HepG2 (cell line): ENCODE measurements at regions not wholly inside any gene's neighbourhood (a gene's known extent, or its start where the extent isn't known, plus 50 kb on each side); places are given as distances from the start of the nearest gene placed in this dataset.

Experiments used
- ATAC-seq: fragments of 200-7000 bp; cut with Tn5 transposase; 3 replicates; pipeline ENCODE4 v1.9.1; 2020; ENCODE audit warnings: mild to moderate bottlenecking, moderate library complexity
- BruUV-seq: library from RNA; stranded (reverse); fragments of 400-500 nt; replicated peaks from 2 replicates; lab custom pipeline; 2021; lab: Mats Ljungman, UMichigan
- CTCF ChIA-PET: fragments of 300-600 bp; formaldehyde crosslinking; extraction: SDS; loops from one replicate; lab custom pipeline; 2021; ENCODE audit warnings: low total read pairs, inconsistent platforms, low intra/inter-chr PET ratio; lab: Yijun Ruan, JAX
- POLR2A ChIA-PET: fragments of 350-600 bp; sonication (Branson Sonifier 250); formaldehyde crosslinking; loops from one replicate; lab custom pipeline; 2020; ENCODE audit warnings: antibody characterized with exemption, inconsistent platforms; lab: Yijun Ruan, JAX
- DNase-seq: peaks from one replicate; pipeline ENCODE4 v3.0.0-alpha.2; 2015; ENCODE audit warnings: low spot score
- FAIRE-seq: peaks from 3 replicates; lab custom pipeline; 2011; peaks lifted over from hg19 to GRCh38; lab: Jason Lieb, UNC
- H2AFZ ChIP-seq: one replicate; pipeline ENCODE4 v1.6.1; 2011; ENCODE audit warnings: low read length, inconsistent platforms
- H3K27ac ChIP-seq: fragments of 300-600 bp; 3 replicates; pipeline ENCODE4 v1.8.0; 2011; ENCODE audit warnings: mixed run types, mild to moderate bottlenecking, mixed read lengths, low read length, inconsistent platforms; ENCODE audit not compliant: insufficient read depth; ENCODE audit errors: extremely low read length
- H3K27me3 ChIP-seq, 2 experiments: fragments of 200-600 bp in 1 of 2; 2 replicates in 1 of 2; 3 replicates in 1 of 2; pipeline versions ENCODE4 v1.6.0 to v1.8.0; 2011; ENCODE audit warnings: low read length in 2 of 2, mild to moderate bottlenecking in 2 of 2, moderate library complexity in 2 of 2, inconsistent platforms in 1 of 2; ENCODE audit not compliant: insufficient read depth in 2 of 2, control insufficient read depth in 1 of 2
- H3K36me3 ChIP-seq, 2 experiments: fragments of 200-600 bp in 1 of 2; replicated peaks in 1 of 2; 2 replicates in 1 of 2; 3 replicates in 1 of 2; pipeline versions ENCODE4 v1.5.1 to v1.8.0; 2011; ENCODE audit warnings: low read length in 2 of 2, inconsistent platforms in 1 of 2; ENCODE audit not compliant: insufficient read depth in 2 of 2, control insufficient read depth in 1 of 2
- H3K4me1 ChIP-seq: 2 replicates; pipeline ENCODE4 v1.5.1; 2012; ENCODE audit warnings: low read length, inconsistent platforms; ENCODE audit not compliant: insufficient read depth
- H3K4me2 ChIP-seq: 2 replicates; pipeline ENCODE4 v1.6.0; 2011; ENCODE audit warnings: low read depth, low read length, inconsistent platforms
- H3K4me3 ChIP-seq, 3 experiments: fragments of 200-600 bp in 1 of 3; sonication (generic), shearing (Covaris generic) in 1 of 3; replicated peaks in 1 of 3; 2 replicates each; pipeline ENCODE4 v1.5.1; 2011 to 2016; ENCODE audit warnings: low read length in 3 of 3, inconsistent platforms in 2 of 3, low read depth in 2 of 3, mild to moderate bottlenecking in 2 of 3, control low read depth in 1 of 3, mixed read lengths in 1 of 3; ENCODE audit not compliant: insufficient read depth in 1 of 3
- H3K79me2 ChIP-seq: one replicate; pipeline ENCODE4 v1.6.1; 2011; ENCODE audit warnings: low read length, inconsistent platforms; ENCODE audit not compliant: insufficient read depth
- H3K9ac ChIP-seq: 2 replicates; pipeline ENCODE4 v1.6.0; 2011; ENCODE audit warnings: mild to moderate bottlenecking, low read depth, low read length, inconsistent platforms; ENCODE audit not compliant: insufficient read depth
- H3K9me3 ChIP-seq: 2 replicates; pipeline ENCODE4 v1.5.1; 2012; ENCODE audit warnings: mild to moderate bottlenecking, low read length
- H4K20me1 ChIP-seq: 2 replicates; pipeline ENCODE4 v1.6.0; 2011; ENCODE audit warnings: inconsistent platforms, mild to moderate bottlenecking, low read length, moderate library complexity; ENCODE audit not compliant: insufficient read depth
- EP300 ChIP-seq, 3 experiments: sonication (generic) in 1 of 3; formaldehyde crosslinking in 1 of 3; IDR thresholded peaks; 2 replicates each; pipeline versions ENCODE4 v1.5.1 to v1.6.1; 2011 to 2020; ENCODE audit warnings: low read depth in 2 of 3, low read length in 2 of 3, borderline replicate concordance in 1 of 3, improper control_type of control experiment in 1 of 3, mild to moderate bottlenecking in 1 of 3, missing genetic modification reagents in 1 of 3, moderate library complexity in 1 of 3
- GATAD2A ChIP-seq: IDR thresholded peaks from 2 replicates; pipeline ENCODE4 v1.6.1; 2016
- IKZF4 ChIP-seq: sonication (generic); formaldehyde crosslinking; IDR thresholded peaks from 2 replicates; pipeline ENCODE4 v1.5.1; 2020; ENCODE audit warnings: borderline replicate concordance, mild to moderate bottlenecking, low read depth, missing genetic modification reagents; ENCODE audit errors: not compliant biosample characterization
- JARID2 ChIP-seq: sonication (generic); formaldehyde crosslinking; IDR thresholded peaks from 2 replicates; pipeline ENCODE4 v1.8.1; 2023; ENCODE audit warnings: missing genetic modification reagents, inconsistent platforms; ENCODE audit not compliant: insufficient replicate concordance
- NFKBIZ ChIP-seq: IDR thresholded peaks from 2 replicates; pipeline ENCODE4 v1.6.1; 2018; ENCODE audit warnings: missing genetic modification reagents, missing compliant biosample characterization
- SALL2 ChIP-seq: sonication (generic); formaldehyde crosslinking; IDR thresholded peaks from 2 replicates; pipeline ENCODE4 v1.8.1; 2023; ENCODE audit warnings: mild to moderate bottlenecking, missing genetic modification reagents, inconsistent platforms
- ZFX ChIP-seq: sonication (generic); formaldehyde crosslinking; IDR thresholded peaks from 2 replicates; pipeline ENCODE4 v1.4.0; 2020; ENCODE audit warnings: mild to moderate bottlenecking, low read depth, missing genetic modification reagents, moderate library complexity
- ZNF589 ChIP-seq: sonication (generic); formaldehyde crosslinking; conservative IDR thresholded peaks from 2 replicates; pipeline ENCODE4 v1.8.0; 2022; ENCODE audit warnings: mild to moderate bottlenecking, moderate library complexity, missing genetic modification reagents
- ZNF747 ChIP-seq: sonication (generic); formaldehyde crosslinking; IDR thresholded peaks from 2 replicates; pipeline ENCODE4 v1.8.1; 2023; ENCODE audit warnings: missing genetic modification reagents, mild to moderate bottlenecking, borderline replicate concordance
- ZNF768 ChIP-seq: sonication (generic); formaldehyde crosslinking; IDR thresholded peaks from 2 replicates; pipeline ENCODE4 v1.4.0; 2020; ENCODE audit warnings: missing genetic modification reagents
- in situ Hi-C: cut with HindIII; loops from 2 replicates; pipeline ENCODE4 v1.10.0; 2017; ENCODE audit warnings: low pct_unique_long_range_greater_than_20kb; ENCODE audit not compliant: extremely low pct_ligation_motif_present
- intact Hi-C: fragments of 100-400 bp; cut with micrococcal nuclease; formaldehyde crosslinking; loops from one replicate; pipeline ENCODE4 v1.10.0; 2022; ENCODE audit not compliant: unreplicated experiment
- TF ChIP-seq, protein P1 (sequence below): sonication (generic); formaldehyde crosslinking; IDR thresholded peaks from 2 replicates; pipeline ENCODE4 v1.5.0; 2020; ENCODE audit warnings: mild to moderate bottlenecking, missing genetic modification reagents
- TF ChIP-seq, protein P2 (sequence below): sonication (generic); formaldehyde crosslinking; IDR thresholded peaks from 2 replicates; pipeline ENCODE4 v1.4.0; 2020; ENCODE audit warnings: mild to moderate bottlenecking, low read depth, missing genetic modification reagents
- TF ChIP-seq, protein P3 (sequence below): sonication (generic); formaldehyde crosslinking; IDR thresholded peaks from 2 replicates; pipeline ENCODE4 v1.4.0; 2020; ENCODE audit warnings: mild to moderate bottlenecking, missing genetic modification reagents

DNA sequence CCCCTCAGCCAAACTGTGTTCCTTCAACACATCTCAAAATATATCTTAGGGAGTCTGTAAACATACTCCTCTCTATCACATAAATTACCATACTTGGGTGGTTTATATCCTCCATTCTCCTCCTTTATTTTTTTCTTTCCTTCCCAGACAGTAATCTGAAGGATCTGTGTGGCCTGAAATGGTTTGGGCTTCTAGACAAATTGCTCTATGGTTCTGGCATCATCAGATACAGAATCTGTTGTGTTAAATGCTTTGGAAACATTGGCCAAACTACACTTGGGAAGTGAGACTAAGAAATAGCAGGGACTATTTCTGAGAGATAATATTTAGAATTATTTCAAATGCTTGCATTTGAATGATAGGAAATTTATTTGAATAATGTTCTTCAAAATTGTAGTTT, 353.0 kb upstream of the KCND2 start:
- Histone ChIP-seq H3K4me2 (no peak overlapping the region), H3K79me2 (no peaks in the 10 kb centered on the region), H3K27me3 (no peaks in the 10 kb centered on the region), H3K4me3 (no peak overlapping the region), H3K9me3 (no peaks in the 10 kb centered on the region; the same call in 1 of the 2 replicates), H3K4me1 (no peaks in the 10 kb centered on the region), H3K9ac (no peak overlapping the region), H2AFZ (no peak overlapping the region), H3K27ac (no peak overlapping the region), H4K20me1 (no peaks in the 10 kb centered on the region), H3K36me3 (no peaks in the 10 kb centered on the region)
- ChIA-PET CTCF (no interaction called here), POLR2A (no interaction called here)
- FAIRE-seq (no peak), DNase-seq (no peak), ATAC-seq (no peak)
- BruUV-seq = no TSS peak
- in situ Hi-C loops = no loop called here
- TF ChIP-seq NFKBIZ (CRISPR knock-in tag) (no peak), ZNF747 (CRISPR knock-in tag) (no peak), GATAD2A (CRISPR knock-in tag) (no peak), SALL2 (CRISPR knock-in tag) (no peak), IKZF4 (CRISPR knock-in tag) (no peak), JARID2 (CRISPR knock-in tag) (no peak), ZFX (no peak), ZNF589 (no peak), ZNF768 (CRISPR knock-in tag) (no peak), EP300 (IDR thresholded peaks at IDR 0.05; ENCODE audit: low read depth in 2 of 2, low read length in 2 of 2) (no peak), EP300 (CRISPR knock-in tag; IDR thresholded peaks at IDR 0.05; ENCODE audit: borderline replicate concordance) (no peak)
- TF ChIP-seq, protein P1, sequence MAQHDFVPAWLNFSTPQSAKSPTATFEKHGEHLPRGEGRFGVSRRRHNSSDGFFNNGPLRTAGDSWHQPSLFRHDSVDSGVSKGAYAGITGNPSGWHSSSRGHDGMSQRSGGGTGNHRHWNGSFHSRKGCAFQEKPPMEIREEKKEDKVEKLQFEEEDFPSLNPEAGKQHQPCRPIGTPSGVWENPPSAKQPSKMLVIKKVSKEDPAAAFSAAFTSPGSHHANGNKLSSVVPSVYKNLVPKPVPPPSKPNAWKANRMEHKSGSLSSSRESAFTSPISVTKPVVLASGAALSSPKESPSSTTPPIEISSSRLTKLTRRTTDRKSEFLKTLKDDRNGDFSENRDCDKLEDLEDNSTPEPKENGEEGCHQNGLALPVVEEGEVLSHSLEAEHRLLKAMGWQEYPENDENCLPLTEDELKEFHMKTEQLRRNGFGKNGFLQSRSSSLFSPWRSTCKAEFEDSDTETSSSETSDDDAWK (CRISPR knock-in tag) = no peak
- TF ChIP-seq, protein P2, sequence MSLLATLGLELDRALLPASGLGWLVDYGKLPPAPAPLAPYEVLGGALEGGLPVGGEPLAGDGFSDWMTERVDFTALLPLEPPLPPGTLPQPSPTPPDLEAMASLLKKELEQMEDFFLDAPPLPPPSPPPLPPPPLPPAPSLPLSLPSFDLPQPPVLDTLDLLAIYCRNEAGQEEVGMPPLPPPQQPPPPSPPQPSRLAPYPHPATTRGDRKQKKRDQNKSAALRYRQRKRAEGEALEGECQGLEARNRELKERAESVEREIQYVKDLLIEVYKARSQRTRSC (CRISPR knock-in tag) = no peak
- TF ChIP-seq, protein P3, sequence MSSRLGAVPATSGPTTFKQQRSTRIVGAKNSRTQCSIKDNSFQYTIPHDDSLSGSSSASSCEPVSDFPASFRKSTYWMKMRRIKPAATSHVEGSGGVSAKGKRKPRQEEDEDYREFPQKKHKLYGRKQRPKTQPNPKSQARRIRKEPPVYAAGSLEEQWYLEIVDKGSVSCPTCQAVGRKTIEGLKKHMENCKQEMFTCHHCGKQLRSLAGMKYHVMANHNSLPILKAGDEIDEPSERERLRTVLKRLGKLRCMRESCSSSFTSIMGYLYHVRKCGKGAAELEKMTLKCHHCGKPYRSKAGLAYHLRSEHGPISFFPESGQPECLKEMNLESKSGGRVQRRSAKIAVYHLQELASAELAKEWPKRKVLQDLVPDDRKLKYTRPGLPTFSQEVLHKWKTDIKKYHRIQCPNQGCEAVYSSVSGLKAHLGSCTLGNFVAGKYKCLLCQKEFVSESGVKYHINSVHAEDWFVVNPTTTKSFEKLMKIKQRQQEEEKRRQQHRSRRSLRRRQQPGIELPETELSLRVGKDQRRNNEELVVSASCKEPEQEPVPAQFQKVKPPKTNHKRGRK (CRISPR knock-in tag) = no peak
- intact Hi-C loops = no loop called here
